ENCODE measurements at regions not wholly inside any gene's neighbourhood (a gene's known extent, or its start where the extent isn't known, plus 50 kb on each side); places are given as distances from the start of the nearest gene placed in this dataset.

DNA sequence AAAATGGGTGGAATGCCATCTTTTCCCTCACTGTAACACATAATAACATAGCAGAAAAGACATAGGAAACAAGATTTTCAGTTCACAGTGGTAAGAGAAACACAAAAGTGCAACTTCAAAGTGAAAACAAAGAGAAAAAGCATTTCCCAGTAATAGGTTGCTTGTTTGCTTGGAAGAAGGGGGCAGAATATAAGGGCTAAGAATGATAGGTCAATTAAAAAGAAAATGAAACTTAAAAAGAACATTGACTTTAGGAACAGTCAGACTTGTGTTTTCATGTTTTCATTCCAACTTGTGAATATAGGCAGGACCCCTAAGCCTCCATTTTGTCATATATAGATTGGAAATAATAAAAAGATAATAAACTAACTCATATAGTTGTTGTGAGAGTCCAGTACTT lies 168.2 kb upstream of the PPP3CA start:
- no peak for TF ChIP-seq POLR2A (IDR thresholded peaks at IDR 0.05)
- TF ChIP-seq, protein P1, sequence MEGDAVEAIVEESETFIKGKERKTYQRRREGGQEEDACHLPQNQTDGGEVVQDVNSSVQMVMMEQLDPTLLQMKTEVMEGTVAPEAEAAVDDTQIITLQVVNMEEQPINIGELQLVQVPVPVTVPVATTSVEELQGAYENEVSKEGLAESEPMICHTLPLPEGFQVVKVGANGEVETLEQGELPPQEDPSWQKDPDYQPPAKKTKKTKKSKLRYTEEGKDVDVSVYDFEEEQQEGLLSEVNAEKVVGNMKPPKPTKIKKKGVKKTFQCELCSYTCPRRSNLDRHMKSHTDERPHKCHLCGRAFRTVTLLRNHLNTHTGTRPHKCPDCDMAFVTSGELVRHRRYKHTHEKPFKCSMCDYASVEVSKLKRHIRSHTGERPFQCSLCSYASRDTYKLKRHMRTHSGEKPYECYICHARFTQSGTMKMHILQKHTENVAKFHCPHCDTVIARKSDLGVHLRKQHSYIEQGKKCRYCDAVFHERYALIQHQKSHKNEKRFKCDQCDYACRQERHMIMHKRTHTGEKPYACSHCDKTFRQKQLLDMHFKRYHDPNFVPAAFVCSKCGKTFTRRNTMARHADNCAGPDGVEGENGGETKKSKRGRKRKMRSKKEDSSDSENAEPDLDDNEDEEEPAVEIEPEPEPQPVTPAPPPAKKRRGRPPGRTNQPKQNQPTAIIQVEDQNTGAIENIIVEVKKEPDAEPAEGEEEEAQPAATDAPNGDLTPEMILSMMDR (IDR thresholded peaks at IDR 0.05) = no peak
